GM21528 (cell line): ENCODE measurements at regions not wholly inside any gene's neighbourhood (a gene's known extent, or its start where the extent isn't known, plus 50 kb on each side); places are given as distances from the start of the nearest gene placed in this dataset.

Experiments
- ATAC-seq: cut with Tn5 transposase; IDR thresholded peaks from one replicate; pipeline ENCODE4 v1.9.1; 2021; ENCODE audit warnings: mild to moderate bottlenecking, moderate library complexity; ENCODE audit not compliant: unreplicated experiment, low FRiP score

GRCh38 chr5:110021251-110021650 is 331.5 kb downstream of the MAN2A1 start:
- ATAC-seq = no peak

DNA sequence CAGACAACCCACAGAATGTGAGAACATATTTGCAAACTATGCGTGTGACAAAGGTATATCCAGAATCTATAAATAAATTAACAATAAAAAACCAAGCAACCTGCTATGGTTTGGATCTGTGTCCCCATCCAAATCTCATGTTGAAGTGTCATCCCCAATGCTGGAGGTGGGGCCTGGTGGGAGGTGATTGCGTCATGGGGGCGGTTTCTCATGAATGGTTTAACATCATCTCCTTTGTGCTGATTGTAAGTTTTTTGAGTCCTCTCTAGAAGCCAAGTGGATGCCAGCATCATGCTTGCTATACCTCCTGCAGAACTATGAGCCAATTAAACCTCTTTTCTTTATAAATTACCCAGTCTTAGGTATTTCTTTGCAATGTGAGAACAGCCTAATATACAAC is 335.4 kb downstream of the MAN2A1 start:
- ATAC-seq = no peak

DNA sequence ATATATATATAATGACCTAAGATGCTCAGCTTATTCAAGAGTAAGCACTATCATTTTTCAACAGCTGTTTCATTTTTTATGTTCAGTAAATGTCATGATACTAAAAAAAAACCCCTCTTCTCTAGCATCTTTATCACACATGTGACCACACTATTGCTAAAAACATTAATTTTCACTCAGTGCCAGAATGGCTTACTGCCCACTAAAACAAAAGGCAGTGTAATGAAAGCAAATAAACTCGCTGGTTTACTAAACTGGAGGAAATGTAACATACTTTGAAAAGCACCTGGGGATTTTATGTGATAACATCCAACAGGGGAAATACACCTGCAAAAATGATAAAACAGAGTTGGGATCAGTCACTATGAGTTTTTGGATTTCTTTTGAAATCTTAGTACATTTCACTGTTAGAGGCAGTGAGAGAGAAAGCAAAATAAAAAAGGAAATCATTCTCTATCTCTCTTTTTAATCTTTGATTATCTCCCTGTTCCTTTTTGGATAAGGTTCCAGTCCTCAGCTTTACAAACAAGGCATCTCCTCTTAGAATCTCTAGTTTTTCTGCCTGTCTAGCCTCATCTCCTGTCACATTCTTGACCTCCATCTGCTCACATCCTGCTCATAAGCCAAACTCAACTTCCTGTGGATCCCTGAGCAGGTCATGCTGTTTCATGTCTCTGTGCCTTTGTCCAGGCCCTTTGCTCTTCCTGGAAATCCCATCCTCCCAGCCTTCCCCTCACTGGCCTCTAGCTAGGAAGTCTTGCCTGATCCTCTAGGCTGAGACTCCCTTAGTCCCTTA is 338.0 kb downstream of the MAN2A1 start:
- ATAC-seq = no peak

- ATAC-seq = no peak
Measured at GRCh38 chr5:110031402-110032140, 341.8 kb downstream of the MAN2A1 start.

DNA sequence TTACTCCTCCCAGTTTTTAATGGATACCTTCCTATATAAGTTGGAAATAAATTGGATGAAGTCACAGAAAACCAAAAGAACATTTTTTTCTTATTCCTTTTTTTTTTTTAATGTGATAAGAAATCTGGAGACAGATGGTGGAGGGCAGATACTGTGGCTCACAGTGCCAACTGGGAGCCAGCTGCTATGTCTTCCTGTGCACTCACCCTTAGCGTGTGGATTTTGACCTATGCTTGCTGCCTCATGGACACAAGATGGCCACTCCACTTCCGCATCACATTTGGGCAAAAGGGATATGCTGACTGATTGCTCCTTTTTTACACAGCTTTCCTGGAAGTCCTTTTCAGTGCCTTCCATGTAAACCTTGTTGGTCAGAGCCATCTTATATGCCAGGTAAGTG is 342.6 kb downstream of the MAN2A1 start:
- ATAC-seq = no peak

GRCh38 chr5:110034056-110034600 is 344.4 kb downstream of the MAN2A1 start:
- ATAC-seq = no peak

- ATAC-seq = no peak
Measured at GRCh38 chr5:110038297-110038997, 348.7 kb downstream of the MAN2A1 start.

DNA sequence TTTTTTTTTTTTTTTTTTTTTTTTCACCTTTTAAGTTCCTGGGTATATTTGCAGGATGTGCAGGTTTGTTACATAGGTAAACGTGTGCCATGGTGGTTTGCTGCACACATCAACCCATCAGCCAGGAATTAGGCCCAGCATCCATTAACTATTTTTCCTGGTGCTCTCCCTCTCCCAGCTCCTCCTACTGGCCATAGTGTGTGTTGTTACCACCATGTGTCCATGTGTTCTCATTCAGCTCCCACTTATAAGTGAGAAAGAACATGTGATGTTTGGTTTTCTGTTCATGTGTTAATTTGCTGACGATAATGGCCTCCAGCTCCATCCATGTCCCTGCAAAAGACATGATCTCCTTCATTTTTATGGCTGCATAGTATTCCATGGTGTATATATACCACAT is 350.5 kb downstream of the MAN2A1 start:
- ATAC-seq = no peak

GRCh38 chr5:110043025-110043424 is 353.3 kb downstream of the MAN2A1 start:
- ATAC-seq = no peak

GRCh38 chr5:110045158-110045557 is 355.4 kb downstream of the MAN2A1 start:
- no peak for ATAC-seq

GRCh38 chr5:110048491-110048890 is 358.8 kb downstream of the MAN2A1 start:
- no peak for ATAC-seq

DNA sequence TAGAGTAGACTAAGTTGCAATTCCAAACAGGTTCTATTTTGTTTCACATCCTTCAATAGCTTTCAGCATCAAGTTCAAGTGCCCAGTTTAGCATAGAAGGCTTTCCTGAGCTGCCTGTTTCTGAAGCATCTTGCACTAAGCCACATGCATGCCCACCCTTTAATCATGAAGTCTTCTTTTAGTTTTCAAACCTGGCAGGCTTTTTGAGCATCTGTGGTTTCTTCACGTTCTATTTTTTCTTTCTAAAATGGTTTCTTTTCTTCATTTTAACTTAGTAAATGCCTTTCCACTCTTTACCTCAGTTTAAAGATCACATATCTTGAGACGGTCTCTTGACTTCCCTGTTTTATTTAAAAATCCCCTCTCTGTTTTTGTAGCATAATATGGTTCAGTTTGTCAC is 360.1 kb downstream of the MAN2A1 start:
- ATAC-seq = no peak

DNA sequence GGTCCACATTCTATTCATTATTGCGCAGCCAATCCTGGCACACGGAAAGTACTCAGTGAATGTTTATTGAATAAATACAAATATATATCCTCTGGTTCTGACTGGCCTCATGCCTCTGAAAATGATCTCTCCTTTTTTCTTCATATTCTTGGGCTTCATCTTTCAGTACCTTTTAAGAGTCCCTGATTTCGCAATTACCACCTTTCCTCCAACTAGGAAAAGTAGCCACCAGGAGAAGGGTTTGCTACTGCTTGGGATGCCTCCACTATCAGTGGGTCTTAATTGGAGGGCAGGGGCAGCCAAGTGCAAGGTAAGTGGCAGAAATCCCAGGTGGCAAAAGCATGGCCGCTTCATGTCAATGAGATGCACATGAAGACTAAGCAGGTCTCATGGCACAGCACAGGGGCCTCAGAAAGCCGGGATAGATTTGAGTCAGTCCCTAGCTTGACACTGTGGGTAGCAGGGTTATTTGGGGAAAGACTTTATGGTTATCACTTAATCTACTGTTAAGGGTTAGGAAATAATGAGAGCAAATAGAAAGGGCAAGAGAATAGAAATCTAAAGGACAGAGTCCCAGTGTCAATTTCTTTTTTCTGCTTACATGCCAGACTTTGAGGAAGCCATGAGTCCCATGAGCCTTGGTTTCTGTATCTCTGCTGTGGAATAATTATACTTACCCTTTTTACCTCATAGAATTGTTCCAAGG is 361.1 kb downstream of the MAN2A1 start:
- no peak for ATAC-seq

- ATAC-seq = no peak
Measured at GRCh38 chr5:110053205-110053604, 363.5 kb downstream of the MAN2A1 start.

DNA sequence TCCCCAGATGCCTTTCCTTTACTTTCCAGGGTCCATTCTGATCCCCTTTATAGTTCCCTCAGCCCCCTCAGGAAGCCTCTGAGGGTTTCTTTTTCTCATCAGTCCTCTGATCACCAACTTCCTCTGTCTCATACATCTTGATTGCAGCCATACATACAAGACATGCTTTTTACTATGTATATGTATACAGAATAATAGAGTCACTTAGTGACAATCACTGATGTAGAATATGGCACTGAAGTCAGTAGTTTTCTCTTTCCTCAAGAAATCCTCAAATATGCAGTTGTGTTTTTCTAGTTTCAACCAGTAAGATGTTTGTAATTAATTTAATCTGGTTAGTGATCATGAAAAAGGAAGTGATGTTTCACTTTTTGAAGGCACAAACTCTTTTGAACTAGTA is 364.1 kb downstream of the MAN2A1 start:
- peak; percentile 15 for ATAC-seq

DNA sequence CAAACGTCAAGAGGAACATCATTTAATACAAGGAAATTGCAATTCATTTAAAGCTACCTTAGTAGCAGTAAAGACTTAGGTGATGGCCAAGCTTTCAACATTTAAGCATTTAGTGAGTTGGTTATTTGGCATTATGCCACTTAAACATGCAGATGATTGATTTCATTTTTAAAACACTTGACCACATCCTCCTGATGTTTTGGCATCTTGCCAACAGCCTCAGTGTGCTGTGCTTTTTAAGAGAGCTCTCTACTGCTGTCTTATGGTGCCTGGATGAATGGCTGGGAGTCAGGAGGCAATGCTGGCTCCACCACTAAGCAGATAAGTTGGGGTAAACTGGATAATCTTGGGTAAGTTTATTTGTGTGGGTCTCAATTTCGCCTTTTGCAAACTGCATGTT is 364.5 kb downstream of the MAN2A1 start:
- peak; percentile 70 for ATAC-seq

DNA sequence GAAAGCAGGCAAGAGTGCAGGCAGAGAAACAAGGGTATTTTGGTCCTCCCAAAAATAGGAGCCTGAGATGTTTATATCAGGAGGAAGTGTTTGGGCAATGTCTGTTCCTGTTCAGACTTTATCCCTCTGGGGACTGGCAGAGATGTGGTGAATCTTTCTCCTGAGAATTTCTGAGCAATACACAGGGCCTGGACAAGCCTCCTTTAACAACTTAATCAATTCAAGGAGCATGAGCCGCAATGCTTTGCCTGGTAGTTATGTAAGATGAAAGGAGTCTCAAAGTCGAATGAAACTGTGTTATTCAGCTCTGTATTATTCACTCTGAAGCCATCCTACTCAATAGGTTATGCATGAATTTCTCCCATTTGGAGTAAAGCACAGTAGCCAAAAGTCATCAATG is 365.6 kb downstream of the MAN2A1 start:
- ATAC-seq = no peak

GRCh38 chr5:110056580-110057114 is 366.9 kb downstream of the MAN2A1 start:
- ATAC-seq = no peak

DNA sequence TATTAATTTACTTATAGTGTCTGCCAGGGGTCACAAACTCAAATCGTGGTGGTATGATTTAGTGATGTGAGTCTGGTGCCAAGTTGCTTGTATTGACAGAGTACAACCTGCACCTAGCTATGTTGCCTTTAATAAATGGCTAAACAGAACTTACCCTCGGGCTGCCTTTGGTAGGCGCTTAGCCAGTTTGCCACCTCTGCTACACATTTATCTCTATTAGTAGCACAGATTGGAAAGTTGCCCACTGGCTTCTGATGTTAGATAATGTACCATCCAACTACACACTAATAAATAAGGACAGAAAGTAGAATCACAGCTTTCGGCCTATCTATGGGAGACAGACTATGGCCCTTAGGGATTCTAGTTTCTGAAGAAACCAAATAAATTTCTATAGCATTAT is 368.4 kb downstream of the MAN2A1 start:
- ATAC-seq = no peak

- no peak for ATAC-seq
Measured at GRCh38 chr5:110062246-110062645, 372.5 kb downstream of the MAN2A1 start.
